HEK293T (cell line): ENCODE measurements at regions not wholly inside any gene's neighbourhood (a gene's known extent, or its start where the extent isn't known, plus 50 kb on each side); places are given as distances from the start of the nearest gene placed in this dataset.

ENCODE experiments used
- CTCF ChIA-PET: fragments of 350-600 bp; formaldehyde crosslinking; extraction: SDS; loops from one replicate; lab custom pipeline; 2021; ENCODE audit warnings: antibody characterized with exemption, inconsistent platforms; lab: Yijun Ruan, JAX
- POLR2A ChIA-PET: fragments of 350-600 bp; formaldehyde crosslinking; extraction: SDS; loops from one replicate; lab custom pipeline; 2020; ENCODE audit warnings: antibody characterized with exemption, inconsistent platforms; lab: Yijun Ruan, JAX
- DNase-seq: peaks from one replicate; pipeline ENCODE4 v3.0.0; 2012; ENCODE audit warnings: mixed read lengths; ENCODE audit errors: extremely low spot score
- ARNT ChIP-seq: fragments of 450-650 bp; IDR thresholded peaks from 2 replicates; pipeline ENCODE4 v1.6.1; 2017; ENCODE audit warnings: mild to moderate bottlenecking
- BHLHE40 ChIP-seq: fragments of 450-650 bp; IDR thresholded peaks from 2 replicates; pipeline ENCODE4 v1.6.1; 2016; ENCODE audit warnings: mild to moderate bottlenecking, moderate library complexity, borderline replicate concordance
- CTBP1 ChIP-seq: fragments of 450-650 bp; IDR thresholded peaks from 2 replicates; pipeline ENCODE4 v1.6.1; 2016; ENCODE audit warnings: borderline replicate concordance
- ELF4 ChIP-seq: fragments of 450-650 bp; IDR thresholded peaks from 2 replicates; pipeline ENCODE4 v1.6.1; 2017; ENCODE audit warnings: antibody characterized with exemption
- FOXA1 ChIP-seq: fragments of 450-650 bp; IDR thresholded peaks from 2 replicates; pipeline ENCODE4 v1.6.1; 2016; ENCODE audit warnings: mild to moderate bottlenecking
- FOXK2 ChIP-seq: fragments of 450-650 bp; IDR thresholded peaks from 2 replicates; pipeline ENCODE4 v1.6.1; 2016; ENCODE audit warnings: mild to moderate bottlenecking
- FOXM1 ChIP-seq: fragments of 450-650 bp; IDR thresholded peaks from 2 replicates; pipeline ENCODE4 v1.6.1; 2017; ENCODE audit warnings: mild to moderate bottlenecking, borderline replicate concordance
- HDGF ChIP-seq: fragments of 450-650 bp; IDR thresholded peaks from 2 replicates; pipeline ENCODE4 v1.6.1; 2017; ENCODE audit warnings: antibody characterized with exemption, borderline replicate concordance
- L3MBTL2 ChIP-seq: fragments of 450-650 bp; conservative IDR thresholded peaks from 2 replicates; pipeline ENCODE4 v1.6.1; 2016; ENCODE audit warnings: mild to moderate bottlenecking
- LEF1 ChIP-seq: fragments of 450-650 bp; IDR thresholded peaks from 2 replicates; pipeline ENCODE4 v1.6.1; 2017; ENCODE audit warnings: mild to moderate bottlenecking, borderline replicate concordance
- NFRKB ChIP-seq: fragments of 450-650 bp; IDR thresholded peaks from 2 replicates; pipeline ENCODE4 v1.6.1; 2016; ENCODE audit warnings: mild to moderate bottlenecking, moderate library complexity
- SP1 ChIP-seq: fragments of 450-650 bp; IDR thresholded peaks from 2 replicates; pipeline ENCODE4 v1.6.1; 2017
- SUZ12 ChIP-seq: fragments of 450-650 bp; IDR thresholded peaks from 2 replicates; pipeline ENCODE4 v1.6.1; 2016; ENCODE audit warnings: mild to moderate bottlenecking
- TARDBP ChIP-seq: fragments of 450-650 bp; IDR thresholded peaks from 2 replicates; pipeline ENCODE4 v1.6.1; 2016
- ZNF384 ChIP-seq: fragments of 450-650 bp; IDR thresholded peaks from 2 replicates; pipeline ENCODE4 v1.6.1; 2016
- TF ChIP-seq, protein P1 (sequence below): fragments of 450-650 bp; IDR thresholded peaks from 2 replicates; pipeline ENCODE4 v1.6.1; 2016

GRCh38 chr10:121680879-121681655, 82.8 kb upstream of the FGFR2 start:
- POLR2A ChIA-PET = no interaction called here
- DNase-seq = no peak
- TF ChIP-seq L3MBTL2 (peak; percentile 60; the same call in 1 of the 2 replicates), SUZ12 (no peak)
- CTCF ChIA-PET = no interaction called here

DNA sequence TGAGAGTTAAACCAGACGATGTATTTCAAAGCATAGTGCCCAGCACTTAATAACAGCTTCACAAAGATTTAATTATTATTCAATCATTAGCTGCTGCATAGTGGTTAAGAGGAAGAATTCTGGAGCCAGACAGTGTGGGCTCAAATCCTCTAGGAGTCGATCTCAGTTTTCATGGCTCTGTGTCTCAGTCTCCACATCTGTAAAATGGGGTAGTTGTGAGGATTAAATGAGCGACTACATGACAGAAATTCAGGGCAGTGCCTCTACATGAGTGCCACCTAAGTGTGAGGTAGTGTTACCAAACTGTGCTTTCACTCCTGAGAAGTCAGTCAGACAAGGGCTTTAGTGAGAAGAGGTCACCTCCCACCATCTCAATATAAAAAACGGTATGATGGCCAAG, 81.7 kb upstream of the FGFR2 start:
- CTCF ChIA-PET = no interaction called here
- no peak for TF ChIP-seq SUZ12
- no peak for TF ChIP-seq FOXK2
- TF ChIP-seq CTBP1 = no peak
- no peak for TF ChIP-seq HDGF
- TF ChIP-seq SP1 = no peak
- TF ChIP-seq ZNF384 = no peak
- TF ChIP-seq, protein P1, sequence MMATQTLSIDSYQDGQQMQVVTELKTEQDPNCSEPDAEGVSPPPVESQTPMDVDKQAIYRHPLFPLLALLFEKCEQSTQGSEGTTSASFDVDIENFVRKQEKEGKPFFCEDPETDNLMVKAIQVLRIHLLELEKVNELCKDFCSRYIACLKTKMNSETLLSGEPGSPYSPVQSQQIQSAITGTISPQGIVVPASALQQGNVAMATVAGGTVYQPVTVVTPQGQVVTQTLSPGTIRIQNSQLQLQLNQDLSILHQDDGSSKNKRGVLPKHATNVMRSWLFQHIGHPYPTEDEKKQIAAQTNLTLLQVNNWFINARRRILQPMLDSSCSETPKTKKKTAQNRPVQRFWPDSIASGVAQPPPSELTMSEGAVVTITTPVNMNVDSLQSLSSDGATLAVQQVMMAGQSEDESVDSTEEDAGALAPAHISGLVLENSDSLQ = no peak
- no peak for TF ChIP-seq BHLHE40
- TF ChIP-seq TARDBP = no peak
- TF ChIP-seq FOXM1 = no peak
- no peak for TF ChIP-seq L3MBTL2
- TF ChIP-seq ARNT = no peak
- TF ChIP-seq LEF1 = no peak
- TF ChIP-seq NFRKB = no peak
- no peak for TF ChIP-seq FOXA1
- TF ChIP-seq ELF4 = no peak
- DNase-seq = no peak
- POLR2A ChIA-PET = no interaction called here

DNA sequence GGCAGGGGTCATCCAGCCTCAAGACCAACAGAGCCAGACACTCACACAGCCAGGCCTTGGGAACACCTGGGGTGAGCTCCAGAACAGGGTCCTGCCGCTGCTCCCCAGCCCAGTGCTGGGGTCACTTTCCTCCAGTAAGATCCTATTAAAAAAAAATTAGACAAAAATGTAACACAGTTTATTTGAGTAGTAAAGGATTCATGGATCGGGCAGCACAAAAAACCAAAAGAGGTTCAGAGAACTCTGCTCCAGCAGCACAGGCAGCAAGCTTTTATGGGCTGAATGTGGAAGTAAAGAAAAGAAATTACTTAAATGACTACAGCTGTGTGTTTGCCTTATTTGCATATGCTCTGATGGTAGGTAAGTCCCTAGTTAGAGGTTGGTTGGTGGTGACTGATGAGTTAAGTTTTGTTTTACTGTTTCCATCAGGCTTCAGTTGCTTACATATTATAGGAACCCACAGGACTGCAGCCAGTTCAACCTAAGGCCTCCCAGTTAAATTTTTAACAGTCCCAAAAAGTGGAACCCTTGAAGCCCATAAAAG, 80.5 kb upstream of the FGFR2 start:
- CTCF ChIA-PET = interaction anchor here (0.8 kb wide), 1 partner anchor 15 kb away, joined by 6 read pairs; no protein-coding TSS in a partner anchor
- DNase-seq = no peak
- POLR2A ChIA-PET = no interaction called here
- no peak for TF ChIP-seq FOXK2
- TF ChIP-seq TARDBP = no peak
- no peak for TF ChIP-seq NFRKB
- TF ChIP-seq LEF1 = no peak
- TF ChIP-seq FOXM1 = no peak
- no peak for TF ChIP-seq L3MBTL2
- no peak for TF ChIP-seq BHLHE40
- TF ChIP-seq HDGF = no peak
- TF ChIP-seq, protein P1 = no peak
- TF ChIP-seq ARNT = no peak
- no peak for TF ChIP-seq SP1
- TF ChIP-seq FOXA1 = no peak
- no peak for TF ChIP-seq ELF4
- no peak for TF ChIP-seq SUZ12

- CTCF ChIA-PET = no interaction called here
- TF ChIP-seq ELF4 = no peak
- TF ChIP-seq ARNT = no peak
- no peak for TF ChIP-seq SUZ12
- TF ChIP-seq SP1 = no peak
- no peak for TF ChIP-seq ZNF384
- no peak for TF ChIP-seq BHLHE40
- TF ChIP-seq L3MBTL2 = no peak
- TF ChIP-seq NFRKB = no peak
- TF ChIP-seq, protein P1 = no peak
- no peak for TF ChIP-seq FOXK2
- TF ChIP-seq FOXM1 = no peak
- no peak for TF ChIP-seq FOXA1
- no peak for TF ChIP-seq HDGF
- TF ChIP-seq CTBP1 = no peak
- no peak for TF ChIP-seq LEF1
- TF ChIP-seq TARDBP = no peak
- POLR2A ChIA-PET = no interaction called here
- DNase-seq = no peak
Observed at GRCh38 chr10:121677880-121678279, 79.6 kb upstream of the FGFR2 start.

DNA sequence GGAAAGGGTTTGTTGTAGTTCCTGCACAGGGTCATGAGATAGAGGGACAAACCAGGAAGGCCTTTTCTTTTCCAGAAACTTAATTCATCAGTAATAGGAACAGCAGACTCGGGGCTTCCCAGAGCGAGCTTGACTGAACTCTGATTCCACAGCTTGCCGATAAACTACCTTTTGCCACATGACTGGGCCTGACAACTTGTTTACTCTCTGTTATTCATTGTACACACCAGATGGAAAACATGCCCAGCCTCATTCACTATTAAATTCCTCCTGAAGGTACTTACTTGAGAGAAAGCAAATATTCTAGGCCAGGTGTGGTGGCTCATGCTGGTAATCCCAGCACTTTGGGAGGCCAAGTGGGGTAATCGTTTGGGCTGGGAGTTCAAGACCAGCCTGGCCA, 77.1 kb upstream of the FGFR2 start:
- ChIA-PET CTCF (no interaction called here), POLR2A (no interaction called here)
- TF ChIP-seq ARNT = no peak
- TF ChIP-seq HDGF = no peak
- no peak for TF ChIP-seq FOXM1
- no peak for TF ChIP-seq SP1
- TF ChIP-seq TARDBP = no peak
- no peak for TF ChIP-seq NFRKB
- TF ChIP-seq, protein P1 = no peak
- TF ChIP-seq ELF4 = no peak
- TF ChIP-seq FOXK2 = no peak
- TF ChIP-seq BHLHE40 = no peak
- TF ChIP-seq L3MBTL2 = no peak
- TF ChIP-seq FOXA1 = no peak
- no peak for TF ChIP-seq LEF1
- TF ChIP-seq ZNF384 = no peak
- TF ChIP-seq SUZ12 = no peak
- TF ChIP-seq CTBP1 = no peak
- DNase-seq = no peak
